ENCODE measurements at regions not wholly inside any gene's neighbourhood (a gene's known extent, or its start where the extent isn't known, plus 50 kb on each side); places are given as distances from the start of the nearest gene placed in this dataset.

DNA sequence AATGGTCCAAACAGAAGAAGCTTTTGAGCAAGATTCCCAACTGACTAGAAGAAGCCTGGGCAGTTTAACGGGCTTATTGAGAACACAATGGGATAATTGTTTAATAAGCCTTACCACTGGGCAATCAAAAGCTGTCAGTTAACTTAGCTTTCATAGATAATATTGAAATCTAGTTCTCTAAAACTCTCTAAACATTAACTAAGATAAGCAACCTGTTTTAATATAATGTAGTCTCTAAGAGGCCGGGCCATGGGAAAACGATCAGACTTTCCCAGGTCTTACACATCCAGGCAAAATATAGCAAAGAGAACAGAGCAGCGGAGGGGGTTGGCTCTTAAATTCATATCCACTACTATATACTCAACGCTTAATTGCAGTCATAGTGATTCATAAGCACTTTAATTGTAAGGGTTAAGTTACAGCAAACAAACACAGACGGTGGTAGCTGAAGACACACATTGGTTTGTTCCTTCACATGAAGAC lies 128.0 kb upstream of the FAM83B start:
- no peak overlapping the region for H3K9ac ChIP-seq (ENCODE audit: insufficient read depth in 1 of 2, low read depth in 2 of 2, low read length in 2 of 2)
- H4K20me1 ChIP-seq (replicated peaks; ENCODE audit: control insufficient read depth, insufficient read depth, low read length), result no peaks in the 10 kb centered on the region
- no peak for DNase-seq (ENCODE audit: extremely low read depth in 1 of 4, low spot score in 3 of 4)
- H3K9me3 ChIP-seq (replicated peaks; ENCODE audit: control insufficient read depth, insufficient read depth, low read depth, low read length), result no peaks in the 10 kb centered on the region
- no peaks in the 10 kb centered on the region for H3K36me3 ChIP-seq (ENCODE audit: control insufficient read depth, insufficient read depth, low read length)
- intact Hi-C loops (cut with micrococcal nuclease), result no loop called here
- no peaks in the 10 kb centered on the region for H3K27me3 ChIP-seq (ENCODE audit: control insufficient read depth in 2 of 2, insufficient read depth in 2 of 2, low read length in 2 of 2)
- H3K4me1 ChIP-seq (replicated peaks in 1 of 2; ENCODE audit: control insufficient read depth in 2 of 2, insufficient read depth in 2 of 2, low read length in 2 of 2), result no peaks in the 10 kb centered on the region
- no peak overlapping the region for H3K4me3 ChIP-seq
- no peaks in the 10 kb centered on the region for H3K9me1 ChIP-seq (ENCODE audit: control insufficient read depth, insufficient read depth, low read length)
- H2AFZ ChIP-seq (ENCODE audit: low read depth, low read length), result no peak overlapping the region
- H3K27ac ChIP-seq (ENCODE audit: extremely low read depth, low read depth, low read length), result no peak overlapping the region
- CTCF ChIA-PET (ENCODE audit: low intra/inter-chr PET ratio), result no interaction called here
- POLR2A ChIA-PET, result no interaction called here
- in situ Hi-C loops (cut with MboI), result no loop called here
- H3K4me2 ChIP-seq (ENCODE audit: insufficient read depth, low read length), result no peak overlapping the region
- 0% methylated on average over 6 of the region's 6 CpGs for WGBS (ENCODE audit: insufficient coverage, low coverage, missing lambda C conversion rate)
- ATAC-seq, result no peak
- BruUV-seq (replicated peaks), result no TSS peak
- FAIRE-seq, result no peak
- TF ChIP-seq IRF2 (CRISPR knock-in tag; IDR thresholded peaks at IDR 0.05), result no peak
- TF ChIP-seq, protein P1, sequence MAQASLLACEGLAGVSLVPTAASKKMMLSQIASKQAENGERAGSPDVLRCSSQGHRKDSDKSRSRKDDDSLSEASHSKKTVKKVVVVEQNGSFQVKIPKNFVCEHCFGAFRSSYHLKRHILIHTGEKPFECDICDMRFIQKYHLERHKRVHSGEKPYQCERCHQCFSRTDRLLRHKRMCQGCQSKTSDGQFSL (CRISPR knock-in tag; IDR thresholded peaks at IDR 0.05), result no peak
- TF ChIP-seq, protein P1 (tag; IDR thresholded peaks at IDR 0.05), result no peak
- TF ChIP-seq ZBTB8A (IDR thresholded peaks at IDR 0.05; ENCODE audit: partially characterized antibody), result no peak
- TF ChIP-seq CBFA2T2 (conservative IDR thresholded peaks at IDR 0.05), result no peak
- TF ChIP-seq, protein P2, sequence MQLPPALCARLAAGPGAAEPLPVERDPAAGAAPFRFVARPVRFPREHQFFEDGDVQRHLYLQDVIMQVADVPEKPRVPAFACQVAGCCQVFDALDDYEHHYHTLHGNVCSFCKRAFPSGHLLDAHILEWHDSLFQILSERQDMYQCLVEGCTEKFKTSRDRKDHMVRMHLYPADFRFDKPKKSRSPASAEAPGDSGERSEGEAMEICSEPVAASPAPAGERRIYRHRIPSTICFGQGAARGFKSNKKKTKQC (CRISPR knock-in tag; IDR thresholded peaks at IDR 0.05), result no peak
- no peak for TF ChIP-seq NEUROD1 (IDR thresholded peaks at IDR 0.05; ENCODE audit: borderline replicate concordance, low read depth, low read length, partially characterized antibody)
- no peak for TF ChIP-seq ADNP (tag; IDR thresholded peaks at IDR 0.05)
- TF ChIP-seq, protein P3, sequence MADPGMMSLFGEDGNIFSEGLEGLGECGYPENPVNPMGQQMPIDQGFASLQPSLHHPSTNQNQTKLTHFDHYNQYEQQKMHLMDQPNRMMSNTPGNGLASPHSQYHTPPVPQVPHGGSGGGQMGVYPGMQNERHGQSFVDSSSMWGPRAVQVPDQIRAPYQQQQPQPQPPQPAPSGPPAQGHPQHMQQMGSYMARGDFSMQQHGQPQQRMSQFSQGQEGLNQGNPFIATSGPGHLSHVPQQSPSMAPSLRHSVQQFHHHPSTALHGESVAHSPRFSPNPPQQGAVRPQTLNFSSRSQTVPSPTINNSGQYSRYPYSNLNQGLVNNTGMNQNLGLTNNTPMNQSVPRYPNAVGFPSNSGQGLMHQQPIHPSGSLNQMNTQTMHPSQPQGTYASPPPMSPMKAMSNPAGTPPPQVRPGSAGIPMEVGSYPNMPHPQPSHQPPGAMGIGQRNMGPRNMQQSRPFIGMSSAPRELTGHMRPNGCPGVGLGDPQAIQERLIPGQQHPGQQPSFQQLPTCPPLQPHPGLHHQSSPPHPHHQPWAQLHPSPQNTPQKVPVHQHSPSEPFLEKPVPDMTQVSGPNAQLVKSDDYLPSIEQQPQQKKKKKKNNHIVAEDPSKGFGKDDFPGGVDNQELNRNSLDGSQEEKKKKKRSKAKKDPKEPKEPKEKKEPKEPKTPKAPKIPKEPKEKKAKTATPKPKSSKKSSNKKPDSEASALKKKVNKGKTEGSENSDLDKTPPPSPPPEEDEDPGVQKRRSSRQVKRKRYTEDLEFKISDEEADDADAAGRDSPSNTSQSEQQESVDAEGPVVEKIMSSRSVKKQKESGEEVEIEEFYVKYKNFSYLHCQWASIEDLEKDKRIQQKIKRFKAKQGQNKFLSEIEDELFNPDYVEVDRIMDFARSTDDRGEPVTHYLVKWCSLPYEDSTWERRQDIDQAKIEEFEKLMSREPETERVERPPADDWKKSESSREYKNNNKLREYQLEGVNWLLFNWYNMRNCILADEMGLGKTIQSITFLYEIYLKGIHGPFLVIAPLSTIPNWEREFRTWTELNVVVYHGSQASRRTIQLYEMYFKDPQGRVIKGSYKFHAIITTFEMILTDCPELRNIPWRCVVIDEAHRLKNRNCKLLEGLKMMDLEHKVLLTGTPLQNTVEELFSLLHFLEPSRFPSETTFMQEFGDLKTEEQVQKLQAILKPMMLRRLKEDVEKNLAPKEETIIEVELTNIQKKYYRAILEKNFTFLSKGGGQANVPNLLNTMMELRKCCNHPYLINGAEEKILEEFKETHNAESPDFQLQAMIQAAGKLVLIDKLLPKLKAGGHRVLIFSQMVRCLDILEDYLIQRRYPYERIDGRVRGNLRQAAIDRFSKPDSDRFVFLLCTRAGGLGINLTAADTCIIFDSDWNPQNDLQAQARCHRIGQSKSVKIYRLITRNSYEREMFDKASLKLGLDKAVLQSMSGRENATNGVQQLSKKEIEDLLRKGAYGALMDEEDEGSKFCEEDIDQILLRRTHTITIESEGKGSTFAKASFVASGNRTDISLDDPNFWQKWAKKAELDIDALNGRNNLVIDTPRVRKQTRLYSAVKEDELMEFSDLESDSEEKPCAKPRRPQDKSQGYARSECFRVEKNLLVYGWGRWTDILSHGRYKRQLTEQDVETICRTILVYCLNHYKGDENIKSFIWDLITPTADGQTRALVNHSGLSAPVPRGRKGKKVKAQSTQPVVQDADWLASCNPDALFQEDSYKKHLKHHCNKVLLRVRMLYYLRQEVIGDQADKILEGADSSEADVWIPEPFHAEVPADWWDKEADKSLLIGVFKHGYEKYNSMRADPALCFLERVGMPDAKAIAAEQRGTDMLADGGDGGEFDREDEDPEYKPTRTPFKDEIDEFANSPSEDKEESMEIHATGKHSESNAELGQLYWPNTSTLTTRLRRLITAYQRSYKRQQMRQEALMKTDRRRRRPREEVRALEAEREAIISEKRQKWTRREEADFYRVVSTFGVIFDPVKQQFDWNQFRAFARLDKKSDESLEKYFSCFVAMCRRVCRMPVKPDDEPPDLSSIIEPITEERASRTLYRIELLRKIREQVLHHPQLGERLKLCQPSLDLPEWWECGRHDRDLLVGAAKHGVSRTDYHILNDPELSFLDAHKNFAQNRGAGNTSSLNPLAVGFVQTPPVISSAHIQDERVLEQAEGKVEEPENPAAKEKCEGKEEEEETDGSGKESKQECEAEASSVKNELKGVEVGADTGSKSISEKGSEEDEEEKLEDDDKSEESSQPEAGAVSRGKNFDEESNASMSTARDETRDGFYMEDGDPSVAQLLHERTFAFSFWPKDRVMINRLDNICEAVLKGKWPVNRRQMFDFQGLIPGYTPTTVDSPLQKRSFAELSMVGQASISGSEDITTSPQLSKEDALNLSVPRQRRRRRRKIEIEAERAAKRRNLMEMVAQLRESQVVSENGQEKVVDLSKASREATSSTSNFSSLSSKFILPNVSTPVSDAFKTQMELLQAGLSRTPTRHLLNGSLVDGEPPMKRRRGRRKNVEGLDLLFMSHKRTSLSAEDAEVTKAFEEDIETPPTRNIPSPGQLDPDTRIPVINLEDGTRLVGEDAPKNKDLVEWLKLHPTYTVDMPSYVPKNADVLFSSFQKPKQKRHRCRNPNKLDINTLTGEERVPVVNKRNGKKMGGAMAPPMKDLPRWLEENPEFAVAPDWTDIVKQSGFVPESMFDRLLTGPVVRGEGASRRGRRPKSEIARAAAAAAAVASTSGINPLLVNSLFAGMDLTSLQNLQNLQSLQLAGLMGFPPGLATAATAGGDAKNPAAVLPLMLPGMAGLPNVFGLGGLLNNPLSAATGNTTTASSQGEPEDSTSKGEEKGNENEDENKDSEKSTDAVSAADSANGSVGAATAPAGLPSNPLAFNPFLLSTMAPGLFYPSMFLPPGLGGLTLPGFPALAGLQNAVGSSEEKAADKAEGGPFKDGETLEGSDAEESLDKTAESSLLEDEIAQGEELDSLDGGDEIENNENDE (IDR thresholded peaks at IDR 0.05; ENCODE audit: low read depth, low read length), result no peak
- no peak for TF ChIP-seq ZNF766 (CRISPR knock-in tag; conservative IDR thresholded peaks at IDR 0.05)
- TF ChIP-seq ZNF830 (CRISPR knock-in tag; IDR thresholded peaks at IDR 0.05), result no peak
- no peaks in the 10 kb centered on the region for H3K79me2 ChIP-seq (ENCODE audit: control insufficient read depth, insufficient read depth, low read length)
